Keratinocyte (primary cell): ENCODE measurements at regions not wholly inside any gene's neighbourhood (a gene's known extent, or its start where the extent isn't known, plus 50 kb on each side); places are given as distances from the start of the nearest gene placed in this dataset.

Experiments
- EZH2 ChIP-seq: IDR thresholded peaks from one replicate; pipeline ENCODE4 v1.6.1; 2012; ENCODE audit warnings: inconsistent platforms, mild to moderate bottlenecking, low read length, moderate library complexity
- TF ChIP-seq, protein P1 (sequence below), 3 experiments: IDR thresholded peaks in 1 of 3; conservative IDR thresholded peaks in 1 of 3; optimal IDR thresholded peaks in 1 of 3; 2 replicates in 2 of 3; 3 replicates in 1 of 3; pipeline versions ENCODE3 to v1.5.1; 2011; ENCODE audit warnings: low read length in 3 of 3, mild to moderate bottlenecking in 3 of 3, moderate library complexity in 2 of 3, control low read depth in 1 of 3, inconsistent platforms in 1 of 3; ENCODE audit not compliant: insufficient read depth in 2 of 3; ENCODE audit errors: extremely low read depth in 1 of 3

DNA sequence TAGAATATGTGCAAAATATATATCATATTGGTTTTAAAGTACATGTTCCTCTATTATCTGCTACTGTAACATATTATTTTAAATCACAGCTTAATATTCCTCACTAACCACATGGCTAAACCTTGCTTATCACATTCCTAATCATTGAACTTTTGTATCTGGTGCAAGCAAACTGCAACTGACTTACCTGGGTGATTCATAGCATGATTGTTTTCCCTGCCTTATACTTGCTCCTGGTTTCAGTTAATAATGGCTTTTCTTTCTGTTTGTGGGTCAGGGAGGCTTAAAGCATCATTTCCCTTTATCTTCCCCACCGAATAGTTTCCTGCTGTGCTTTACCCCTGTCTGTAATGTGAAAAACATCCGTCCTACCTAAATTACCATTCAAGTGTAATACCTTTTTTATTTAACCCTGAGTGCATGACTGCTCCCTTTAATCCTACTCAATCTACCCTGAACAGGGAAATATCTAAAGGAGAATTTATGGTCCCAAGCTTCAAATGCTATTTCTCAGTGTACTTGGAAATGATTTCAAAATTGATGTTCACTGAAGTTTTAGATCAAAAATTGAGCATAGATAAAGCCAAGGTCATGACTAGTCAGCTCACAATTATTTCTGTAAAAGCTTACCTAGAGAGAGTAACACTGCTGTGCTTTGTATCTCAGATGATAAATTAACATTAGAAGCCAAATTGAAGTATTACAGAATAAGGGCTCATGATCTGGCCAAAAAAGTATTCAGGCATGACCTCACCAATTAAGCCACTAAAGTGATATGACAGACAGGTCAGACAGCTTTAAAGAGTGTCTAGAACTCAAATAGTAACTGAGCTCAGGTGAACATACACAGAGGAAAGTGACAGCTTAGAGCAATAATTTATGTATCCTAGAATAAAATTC, 507.1 kb downstream of the BRINP3 start:
- TF ChIP-seq, protein P1, sequence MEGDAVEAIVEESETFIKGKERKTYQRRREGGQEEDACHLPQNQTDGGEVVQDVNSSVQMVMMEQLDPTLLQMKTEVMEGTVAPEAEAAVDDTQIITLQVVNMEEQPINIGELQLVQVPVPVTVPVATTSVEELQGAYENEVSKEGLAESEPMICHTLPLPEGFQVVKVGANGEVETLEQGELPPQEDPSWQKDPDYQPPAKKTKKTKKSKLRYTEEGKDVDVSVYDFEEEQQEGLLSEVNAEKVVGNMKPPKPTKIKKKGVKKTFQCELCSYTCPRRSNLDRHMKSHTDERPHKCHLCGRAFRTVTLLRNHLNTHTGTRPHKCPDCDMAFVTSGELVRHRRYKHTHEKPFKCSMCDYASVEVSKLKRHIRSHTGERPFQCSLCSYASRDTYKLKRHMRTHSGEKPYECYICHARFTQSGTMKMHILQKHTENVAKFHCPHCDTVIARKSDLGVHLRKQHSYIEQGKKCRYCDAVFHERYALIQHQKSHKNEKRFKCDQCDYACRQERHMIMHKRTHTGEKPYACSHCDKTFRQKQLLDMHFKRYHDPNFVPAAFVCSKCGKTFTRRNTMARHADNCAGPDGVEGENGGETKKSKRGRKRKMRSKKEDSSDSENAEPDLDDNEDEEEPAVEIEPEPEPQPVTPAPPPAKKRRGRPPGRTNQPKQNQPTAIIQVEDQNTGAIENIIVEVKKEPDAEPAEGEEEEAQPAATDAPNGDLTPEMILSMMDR (optimal IDR thresholded peaks at IDR 0.05 in 1 of 3, IDR thresholded peaks at IDR 0.05 in 1 of 3, conservative IDR thresholded peaks at IDR 0.05 in 1 of 3; ENCODE audit: extremely low read depth in 1 of 3, insufficient read depth in 2 of 3, low read length in 3 of 3), result no peak
- no peak for TF ChIP-seq EZH2
